Neural progenitor cell (in vitro differentiated cells): ENCODE measurements at regions not wholly inside any gene's neighbourhood (a gene's known extent, or its start where the extent isn't known, plus 50 kb on each side); places are given as distances from the start of the nearest gene placed in this dataset.

Experiments
- DNase-seq: peaks from one replicate; pipeline ENCODE4 v3.0.0-alpha.2; 2016; ENCODE audit warnings: low spot score
- H2AFZ ChIP-seq: fragments of 200-600 bp; sonication (generic); replicated peaks from 2 replicates; pipeline ENCODE4 v1.6.1; 2016; ENCODE audit warnings: antibody characterized with exemption
- H3F3A ChIP-seq: fragments of 200-600 bp; sonication (generic); 2 replicates; pipeline ENCODE4 v1.6.1; 2016; ENCODE audit warnings: antibody characterized with exemption, low read depth
- H3K27ac ChIP-seq: fragments of 200-600 bp; sonication (generic); 2 replicates; pipeline ENCODE4 v1.5.1; 2016; ENCODE audit warnings: mild to moderate bottlenecking
- H3K27me3 ChIP-seq: fragments of 200-600 bp; sonication (generic); 2 replicates; pipeline ENCODE4 v1.6.1; 2016; ENCODE audit warnings: mild to moderate bottlenecking, moderate library complexity
- H3K36me3 ChIP-seq: fragments of 200-600 bp; sonication (generic); 2 replicates; pipeline ENCODE4 v1.5.1; 2016
- H3K4me1 ChIP-seq: fragments of 200-600 bp; sonication (generic); 2 replicates; pipeline ENCODE4 v1.6.1; 2016; ENCODE audit warnings: mixed run types
- H3K4me2 ChIP-seq: fragments of 200-600 bp; sonication (generic); 2 replicates; pipeline ENCODE4 v1.6.1; 2016
- H3K4me3 ChIP-seq: fragments of 200-600 bp; sonication (generic); 2 replicates; pipeline ENCODE4 v1.5.1; 2016
- H3K79me2 ChIP-seq: fragments of 200-600 bp; sonication (generic); 2 replicates; pipeline ENCODE4 v1.6.1; 2016; ENCODE audit warnings: low read depth
- H3K9ac ChIP-seq: fragments of 200-600 bp; sonication (generic); 2 replicates; pipeline ENCODE4 v1.6.1; 2016
- H3K9me3 ChIP-seq: fragments of 200-600 bp; sonication (generic); 2 replicates; pipeline ENCODE4 v1.5.1; 2016; ENCODE audit warnings: low read depth
- H4K20me1 ChIP-seq: fragments of 200-600 bp; sonication (generic); 2 replicates; pipeline ENCODE4 v1.6.1; 2016; ENCODE audit warnings: low read depth
- H3K27ac Mint-ChIP-seq: 3 replicates; pipeline ENCODE4 v1.8.0; 2021; ENCODE audit warnings: mixed read lengths
- H3K27me3 Mint-ChIP-seq: 2 replicates; pipeline ENCODE4 v1.8.0; 2022; ENCODE audit warnings: low read depth, mild to moderate bottlenecking, inconsistent platforms, moderate library complexity, mixed read lengths; ENCODE audit not compliant: insufficient read depth
- H3K36me3 Mint-ChIP-seq: 3 replicates; pipeline ENCODE4 v1.8.0; 2021; ENCODE audit warnings: mixed read lengths
- H3K4me1 Mint-ChIP-seq: 3 replicates; pipeline ENCODE4 v1.8.0; 2021; ENCODE audit warnings: mixed read lengths
- H3K4me3 Mint-ChIP-seq: 3 replicates; pipeline ENCODE4 v1.8.0; 2021; ENCODE audit warnings: mild to moderate bottlenecking, moderate library complexity, mixed read lengths
- H3K9me3 Mint-ChIP-seq: 3 replicates; pipeline ENCODE4 v1.8.0; 2020; ENCODE audit warnings: mixed read lengths
- EZH2 ChIP-seq: fragments of 200-600 bp; sonication (generic); IDR thresholded peaks from 2 replicates; pipeline ENCODE4 v1.6.1; 2017; ENCODE audit warnings: antibody characterized with exemption, mild to moderate bottlenecking, moderate library complexity
- EZH2phosphoT487 ChIP-seq: fragments of 200-600 bp; sonication (generic); IDR thresholded peaks from 2 replicates; pipeline ENCODE4 v1.6.1; 2017; ENCODE audit warnings: antibody characterized with exemption
- TF ChIP-seq, protein P1 (sequence below): fragments of 200-600 bp; sonication (generic); IDR thresholded peaks from 2 replicates; pipeline ENCODE4 v1.5.1; 2017; ENCODE audit warnings: antibody characterized with exemption, mild to moderate bottlenecking

DNA sequence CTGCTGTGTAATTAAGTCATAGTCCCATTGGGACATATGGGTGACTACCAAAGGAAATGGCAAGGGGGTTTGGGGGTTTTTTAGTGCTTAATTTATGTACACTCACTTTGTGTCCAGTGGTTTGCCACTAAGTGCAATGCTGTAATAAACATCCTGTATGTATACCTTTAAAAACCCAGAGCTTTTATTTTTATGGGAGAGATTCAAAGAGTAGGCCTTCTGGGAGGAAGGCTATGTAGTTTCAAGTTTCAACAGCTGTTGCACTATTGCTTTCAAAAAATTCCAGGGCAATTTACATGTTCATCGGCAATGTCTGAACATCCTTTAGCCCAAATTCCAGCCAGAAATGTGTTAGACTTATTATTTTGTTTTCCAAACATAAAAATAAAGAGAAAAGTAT lies 744.7 kb downstream of the XPNPEP1 start:
- no peak overlapping the region for H3K27ac ChIP-seq
- Mint-ChIP-seq H3K4me3 (no peak overlapping the region), H3K27ac (no peak overlapping the region), H3K27me3 (peaks cover 3% of the 10 kb centered on the region), H3K9me3 (peaks cover 3% of the 10 kb centered on the region), H3K36me3 (no peaks in the 10 kb centered on the region), H3K4me1 (no peaks in the 10 kb centered on the region)
- no peak for TF ChIP-seq EZH2
- no peak overlapping the region for H3K4me3 ChIP-seq
- H3K4me2 ChIP-seq: no peak overlapping the region
- H3K79me2 ChIP-seq: no peaks in the 10 kb centered on the region
- no peaks in the 10 kb centered on the region for H3K36me3 ChIP-seq
- no peak overlapping the region for H3K9ac ChIP-seq
- no peaks in the 10 kb centered on the region for H3K27me3 ChIP-seq
- no peak for DNase-seq
- no peak overlapping the region for H2AFZ ChIP-seq
- peaks cover 4% of the 10 kb centered on the region for H3K4me1 ChIP-seq
- H4K20me1 ChIP-seq: no peaks in the 10 kb centered on the region
- H3F3A ChIP-seq: peaks cover 10% of the 10 kb centered on the region
- no peaks in the 10 kb centered on the region for H3K9me3 ChIP-seq

DNA sequence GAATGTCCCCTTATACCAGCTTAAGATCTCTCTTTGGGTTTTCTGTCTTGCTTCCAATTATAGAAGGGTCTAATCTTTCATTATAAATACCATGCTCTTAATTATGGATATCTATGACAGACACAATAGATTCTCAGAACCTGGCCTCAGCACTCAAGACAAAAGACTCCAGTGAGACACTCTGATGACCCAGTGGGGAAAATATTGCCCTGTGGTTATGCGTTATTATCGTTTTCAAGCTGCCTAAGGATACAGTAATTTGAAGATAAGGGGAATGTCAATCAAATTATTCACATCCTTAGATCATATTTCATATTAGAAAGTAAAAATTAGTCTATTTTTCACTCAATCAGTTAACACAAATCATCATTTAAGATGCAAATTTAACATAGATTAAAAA lies 748.8 kb downstream of the XPNPEP1 start:
- H3F3A ChIP-seq: no peaks in the 10 kb centered on the region
- no peak overlapping the region for H3K27ac ChIP-seq
- H3K4me1 Mint-ChIP-seq: peaks cover 4% of the 10 kb centered on the region
- H3K9ac ChIP-seq: no peak overlapping the region
- H3K36me3 Mint-ChIP-seq: no peaks in the 10 kb centered on the region
- no peaks in the 10 kb centered on the region for H3K9me3 ChIP-seq
- TF ChIP-seq EZH2phosphoT487 (no peak), EZH2 (no peak)
- TF ChIP-seq, protein P1, sequence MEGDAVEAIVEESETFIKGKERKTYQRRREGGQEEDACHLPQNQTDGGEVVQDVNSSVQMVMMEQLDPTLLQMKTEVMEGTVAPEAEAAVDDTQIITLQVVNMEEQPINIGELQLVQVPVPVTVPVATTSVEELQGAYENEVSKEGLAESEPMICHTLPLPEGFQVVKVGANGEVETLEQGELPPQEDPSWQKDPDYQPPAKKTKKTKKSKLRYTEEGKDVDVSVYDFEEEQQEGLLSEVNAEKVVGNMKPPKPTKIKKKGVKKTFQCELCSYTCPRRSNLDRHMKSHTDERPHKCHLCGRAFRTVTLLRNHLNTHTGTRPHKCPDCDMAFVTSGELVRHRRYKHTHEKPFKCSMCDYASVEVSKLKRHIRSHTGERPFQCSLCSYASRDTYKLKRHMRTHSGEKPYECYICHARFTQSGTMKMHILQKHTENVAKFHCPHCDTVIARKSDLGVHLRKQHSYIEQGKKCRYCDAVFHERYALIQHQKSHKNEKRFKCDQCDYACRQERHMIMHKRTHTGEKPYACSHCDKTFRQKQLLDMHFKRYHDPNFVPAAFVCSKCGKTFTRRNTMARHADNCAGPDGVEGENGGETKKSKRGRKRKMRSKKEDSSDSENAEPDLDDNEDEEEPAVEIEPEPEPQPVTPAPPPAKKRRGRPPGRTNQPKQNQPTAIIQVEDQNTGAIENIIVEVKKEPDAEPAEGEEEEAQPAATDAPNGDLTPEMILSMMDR: no peak
- H3K36me3 ChIP-seq: no peaks in the 10 kb centered on the region
- H4K20me1 ChIP-seq: no peaks in the 10 kb centered on the region
- H3K4me3 Mint-ChIP-seq: no peak overlapping the region
- peaks cover 3% of the 10 kb centered on the region for H3K4me1 ChIP-seq
- DNase-seq: no peak
- no peaks in the 10 kb centered on the region for H3K79me2 ChIP-seq
- peaks cover 3% of the 10 kb centered on the region for H3K9me3 Mint-ChIP-seq
- H3K4me3 ChIP-seq: no peak overlapping the region
- no peak overlapping the region for H3K27ac Mint-ChIP-seq
- no peak overlapping the region for H3K4me2 ChIP-seq
- H3K27me3 Mint-ChIP-seq: no peaks in the 10 kb centered on the region
- H2AFZ ChIP-seq: no peak overlapping the region
- no peaks in the 10 kb centered on the region for H3K27me3 ChIP-seq

GRCh38 chr10:109173937-109174336 lies 749.4 kb downstream of the XPNPEP1 start:
- Mint-ChIP-seq H3K36me3 (no peaks in the 10 kb centered on the region), H3K9me3 (peaks cover 3% of the 10 kb centered on the region), H3K4me1 (peaks cover 4% of the 10 kb centered on the region), H3K27ac (no peak overlapping the region), H3K4me3 (no peak overlapping the region), H3K27me3 (no peaks in the 10 kb centered on the region)
- Histone ChIP-seq H3K4me3 (no peak overlapping the region), H3K79me2 (no peaks in the 10 kb centered on the region), H3K9ac (no peak overlapping the region), H3K9me3 (no peaks in the 10 kb centered on the region), H3F3A (no peaks in the 10 kb centered on the region), H2AFZ (no peak overlapping the region), H3K27me3 (no peaks in the 10 kb centered on the region), H3K27ac (no peak overlapping the region), H3K36me3 (no peaks in the 10 kb centered on the region), H4K20me1 (no peaks in the 10 kb centered on the region), H3K4me2 (no peak overlapping the region), H3K4me1 (peaks cover 3% of the 10 kb centered on the region)
- no peak for TF ChIP-seq EZH2phosphoT487
- TF ChIP-seq, protein P1: no peak
- no peak for TF ChIP-seq EZH2
- DNase-seq: no peak

DNA sequence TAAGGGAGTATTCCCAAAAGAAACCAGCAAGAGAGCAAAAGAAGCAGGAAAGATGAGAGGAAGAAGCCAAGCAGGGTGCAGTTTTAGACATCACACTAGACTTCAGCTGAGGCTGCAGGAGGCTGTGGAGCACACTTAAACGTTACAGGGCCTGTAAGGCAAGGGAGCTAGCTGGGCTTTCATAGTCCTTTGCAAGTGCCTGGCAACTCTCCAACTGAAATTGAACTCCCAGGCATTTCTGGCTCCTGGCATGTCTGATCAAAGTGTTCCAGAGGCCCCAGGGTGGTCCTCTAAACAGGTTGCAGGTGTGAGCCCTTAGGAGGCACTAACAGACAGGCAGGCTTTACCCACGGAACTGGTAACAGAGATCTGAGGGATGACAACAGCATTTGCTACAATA lies 750.2 kb downstream of the XPNPEP1 start:
- Histone ChIP-seq H3K9ac (no peak overlapping the region), H3K9me3 (no peaks in the 10 kb centered on the region), H3K4me3 (no peak overlapping the region), H3K27me3 (no peaks in the 10 kb centered on the region), H2AFZ (no peak overlapping the region), H3F3A (no peaks in the 10 kb centered on the region), H4K20me1 (no peaks in the 10 kb centered on the region), H3K36me3 (no peaks in the 10 kb centered on the region), H3K79me2 (no peaks in the 10 kb centered on the region), H3K27ac (no peak overlapping the region), H3K4me2 (no peak overlapping the region), H3K4me1 (peaks cover 3% of the 10 kb centered on the region)
- Mint-ChIP-seq H3K27me3 (no peaks in the 10 kb centered on the region), H3K36me3 (no peaks in the 10 kb centered on the region), H3K9me3 (peaks cover 3% of the 10 kb centered on the region), H3K27ac (no peak overlapping the region), H3K4me3 (no peak overlapping the region), H3K4me1 (peaks cover 4% of the 10 kb centered on the region)
- TF ChIP-seq, protein P1: no peak
- TF ChIP-seq EZH2phosphoT487 (no peak), EZH2 (no peak)
- DNase-seq: no peak
